Glutamatergic neuron (in vitro differentiated cells): ENCODE measurements at regions not wholly inside any gene's neighbourhood (a gene's known extent, or its start where the extent isn't known, plus 50 kb on each side); places are given as distances from the start of the nearest gene placed in this dataset.

Source experiments
- DNase-seq: peaks from one replicate; pipeline ENCODE4 v3.0.0; 2022
- H3K27ac Mint-ChIP-seq: one replicate; pipeline ENCODE4 v1.8.0; 2020; ENCODE audit warnings: mild to moderate bottlenecking, mixed read lengths, inconsistent platforms; ENCODE audit not compliant: unreplicated experiment
- H3K27me3 Mint-ChIP-seq: one replicate; pipeline ENCODE4 v1.8.0; 2020; ENCODE audit warnings: mild to moderate bottlenecking, moderate library complexity, mixed read lengths, inconsistent platforms; ENCODE audit not compliant: unreplicated experiment
- H3K36me3 Mint-ChIP-seq: one replicate; pipeline ENCODE4 v1.8.0; 2020; ENCODE audit warnings: mild to moderate bottlenecking, mixed read lengths, inconsistent platforms; ENCODE audit not compliant: unreplicated experiment
- H3K4me1 Mint-ChIP-seq: one replicate; pipeline ENCODE4 v1.8.0; 2020; ENCODE audit warnings: mild to moderate bottlenecking, low read depth, mixed read lengths, inconsistent platforms; ENCODE audit not compliant: unreplicated experiment
- H3K4me3 Mint-ChIP-seq: one replicate; pipeline ENCODE4 v1.8.0; 2020; ENCODE audit warnings: mild to moderate bottlenecking, mixed read lengths, inconsistent platforms; ENCODE audit not compliant: unreplicated experiment
- H3K9me3 Mint-ChIP-seq: one replicate; pipeline ENCODE4 v1.8.0; 2020; ENCODE audit warnings: mild to moderate bottlenecking, moderate library complexity, mixed read lengths, inconsistent platforms; ENCODE audit not compliant: unreplicated experiment
- CTCF ChIP-seq: fragments of 200-600 bp; sonication (generic); IDR thresholded peaks from one replicate; pipeline ENCODE4 v1.5.0; 2021; ENCODE audit not compliant: partially characterized antibody, unreplicated experiment

GRCh38 chr2:82226441-82226840 lies 1921.9 kb upstream of the LRRTM1 start:
- H3K27ac Mint-ChIP-seq, result no peak overlapping the region
- no peaks in the 10 kb centered on the region for H3K36me3 Mint-ChIP-seq
- TF ChIP-seq CTCF, result no peak
- H3K9me3 Mint-ChIP-seq, result no peaks in the 10 kb centered on the region
- no peaks in the 10 kb centered on the region for H3K27me3 Mint-ChIP-seq
- no peak overlapping the region for H3K4me3 Mint-ChIP-seq
- H3K4me1 Mint-ChIP-seq, result no peaks in the 10 kb centered on the region
- no peak for DNase-seq

- DNase-seq, result no peak
- TF ChIP-seq CTCF, result no peak
- Mint-ChIP-seq H3K9me3 (no peaks in the 10 kb centered on the region), H3K36me3 (no peaks in the 10 kb centered on the region), H3K27me3 (no peaks in the 10 kb centered on the region), H3K27ac (no peak overlapping the region), H3K4me3 (no peak overlapping the region), H3K4me1 (no peaks in the 10 kb centered on the region)
These were observed 1919.9 kb upstream of the LRRTM1 start for GRCh38 chr2:82224301-82224940.

GRCh38 chr2:82215212-82215611 lies 1910.7 kb upstream of the LRRTM1 start:
- no peak for TF ChIP-seq CTCF
- Mint-ChIP-seq H3K9me3 (no peaks in the 10 kb centered on the region), H3K27me3 (no peaks in the 10 kb centered on the region), H3K36me3 (no peaks in the 10 kb centered on the region), H3K27ac (no peak overlapping the region), H3K4me1 (no peaks in the 10 kb centered on the region), H3K4me3 (no peak overlapping the region)
- DNase-seq, result no peak

GRCh38 chr2:82199493-82199852 lies 1894.9 kb upstream of the LRRTM1 start:
- no peak overlapping the region for H3K27ac Mint-ChIP-seq
- TF ChIP-seq CTCF, result no peak
- H3K27me3 Mint-ChIP-seq, result no peaks in the 10 kb centered on the region
- H3K4me1 Mint-ChIP-seq, result no peaks in the 10 kb centered on the region
- H3K4me3 Mint-ChIP-seq, result no peak overlapping the region
- no peak for DNase-seq
- no peaks in the 10 kb centered on the region for H3K9me3 Mint-ChIP-seq
- H3K36me3 Mint-ChIP-seq, result peaks cover 5% of the 10 kb centered on the region

- TF ChIP-seq CTCF, result no peak
- Mint-ChIP-seq H3K27ac (no peak overlapping the region), H3K9me3 (no peaks in the 10 kb centered on the region), H3K4me1 (no peaks in the 10 kb centered on the region), H3K27me3 (no peaks in the 10 kb centered on the region), H3K4me3 (no peak overlapping the region), H3K36me3 (peaks cover 5% of the 10 kb centered on the region)
- no peak for DNase-seq
These were observed 1894.4 kb upstream of the LRRTM1 start for GRCh38 chr2:82198809-82199492.
